ENCODE measurements at regions not wholly inside any gene's neighbourhood (a gene's known extent, or its start where the extent isn't known, plus 50 kb on each side); places are given as distances from the start of the nearest gene placed in this dataset.
"Not testable (repeated sequence)": the region's sequence is repeated elsewhere in the genome, so short reads cannot be mapped to it uniquely, and the experiment has no call there.

DNA sequence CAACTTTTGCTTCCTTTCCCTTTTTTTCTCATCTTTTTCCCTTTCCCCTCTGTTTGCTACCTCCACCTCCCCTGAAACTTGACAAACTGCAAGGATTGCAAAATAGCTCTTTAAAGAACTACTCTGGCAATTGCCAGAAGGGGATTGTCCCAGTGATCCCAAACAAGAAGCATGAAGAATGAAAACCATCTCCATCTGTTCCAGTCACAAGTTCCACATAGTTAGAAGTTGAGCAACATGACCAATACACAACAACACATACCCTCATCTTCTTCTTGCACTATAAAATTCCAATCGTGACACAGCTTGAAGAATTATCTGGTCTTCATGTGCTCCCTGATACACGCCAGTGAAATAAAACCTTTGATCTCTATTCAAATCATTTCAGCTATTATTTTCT is 93.7 kb upstream of the USP15 start:
- ChIA-PET POLR2A (no interaction called here), CTCF (no interaction called here)

GRCh38 chr12:62168411-62168810 is 91.8 kb upstream of the USP15 start:
- POLR2A ChIA-PET: no interaction called here
- CTCF ChIA-PET: interaction anchor here (0.8 kb wide), 1 partner anchor 18 kb away, joined by 5 read pairs; no protein-coding TSS in a partner anchor

- CTCF ChIA-PET: interaction anchor here (0.7 kb wide), 2 partner anchors 215 to 1059 kb away, joined by 4 read pairs; no protein-coding TSS in a partner anchor
- POLR2A ChIA-PET: no interaction called here
Observed at GRCh38 chr12:62170241-62170640, 90.0 kb upstream of the USP15 start.

DNA sequence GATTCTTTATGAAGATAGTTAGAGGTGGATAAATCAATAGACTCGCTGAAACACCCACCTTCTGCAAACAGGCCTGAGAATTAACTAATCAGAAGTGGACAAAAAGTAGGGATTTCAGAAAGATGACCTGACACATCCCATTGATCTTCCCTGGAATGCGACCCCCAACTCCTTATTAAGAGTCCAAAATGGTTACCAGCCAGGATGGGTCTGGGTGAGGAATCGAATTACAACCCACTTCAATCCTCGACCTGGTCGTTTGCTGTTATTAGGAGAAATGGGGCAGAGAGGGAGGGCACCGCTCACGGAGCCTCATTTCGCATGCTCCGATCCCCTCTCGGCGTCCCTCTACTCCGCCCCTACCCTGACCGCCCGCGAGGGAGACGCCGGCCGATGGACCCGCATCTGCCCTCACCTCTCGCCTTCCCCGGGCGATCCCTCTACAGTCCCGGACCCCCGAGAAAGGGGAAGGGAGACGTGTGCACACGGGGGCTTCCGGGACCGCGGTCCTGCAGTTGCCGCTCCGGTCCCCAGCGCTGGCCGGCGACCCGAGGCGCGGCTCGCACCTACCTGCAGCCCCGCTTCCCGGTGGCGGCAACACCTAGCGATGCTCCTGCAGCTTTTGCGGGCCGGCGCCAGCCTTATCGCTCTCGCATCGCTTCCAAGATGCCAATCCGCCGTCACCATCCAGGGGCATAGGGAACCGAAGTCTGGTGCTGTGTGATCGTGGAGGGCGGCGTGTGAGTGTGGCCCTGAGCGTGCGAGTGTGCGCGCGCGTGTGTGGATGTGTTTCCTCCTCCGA is 69.3 kb upstream of the USP15 start:
- CTCF ChIA-PET: no interaction called here
- POLR2A ChIA-PET: no interaction called here

- ChIA-PET CTCF (no interaction called here), POLR2A (interaction anchor here (0.7 kb wide), 1 partner anchor 103 kb away, joined by 3 read pairs; no protein-coding TSS in a partner anchor)
Observed at GRCh38 chr12:62191491-62192179, 68.6 kb upstream of the USP15 start.

- CTCF ChIA-PET: interaction anchor here (1.3 kb wide), 1 partner anchor 10 kb away, joined by 4 read pairs; no protein-coding TSS in a partner anchor
- POLR2A ChIA-PET: interaction anchor here (0.7 kb wide), 1 partner anchor 103 kb away, joined by 3 read pairs; no protein-coding TSS in a partner anchor
Observed at GRCh38 chr12:62192180-62192902, 67.9 kb upstream of the USP15 start.

- ChIA-PET CTCF (interaction anchor here (0.6 to 1.3 kb wide), 2 partner anchors 9 to 18 kb away, joined by 3 to 4 read pairs; no protein-coding TSS in a partner anchor), POLR2A (no interaction called here)
Observed at GRCh38 chr12:62192903-62193250, 67.3 kb upstream of the USP15 start.

- CTCF ChIA-PET: interaction anchor here (1.3 kb wide), 1 partner anchor 8 kb away, joined by 4 read pairs; no protein-coding TSS in a partner anchor
- POLR2A ChIA-PET: no interaction called here
Observed at GRCh38 chr12:62194031-62194430, 66.2 kb upstream of the USP15 start.

- ChIA-PET CTCF (no interaction called here), POLR2A (no interaction called here)
Observed at GRCh38 chr12:62194616-62195015, 65.6 kb upstream of the USP15 start.

GRCh38 chr12:62196146-62196545 is 64.1 kb upstream of the USP15 start:
- CTCF ChIA-PET: no interaction called here
- POLR2A ChIA-PET: no interaction called here

- CTCF ChIA-PET, POLR2A ChIA-PET: not testable (repeated sequence)
Observed at GRCh38 chr12:62202861-62203260, 57.3 kb upstream of the USP15 start.

- CTCF ChIA-PET: no interaction called here
- POLR2A ChIA-PET: no interaction called here
Observed at GRCh38 chr12:62205346-62205745, 54.9 kb upstream of the USP15 start.

- CTCF ChIA-PET: no interaction called here
- POLR2A ChIA-PET: no interaction called here
Observed at GRCh38 chr12:62207248-62207647, 53.0 kb upstream of the USP15 start.

All from activated CD8-positive, alpha-beta memory T cell treated with anti-CD3 and anti-CD28 coated beads for 36 hours (primary cell).